ENCODE measurements at regions not wholly inside any gene's neighbourhood (a gene's known extent, or its start where the extent isn't known, plus 50 kb on each side); places are given as distances from the start of the nearest gene placed in this dataset.
"Not testable (repeated sequence)": the region's sequence is repeated elsewhere in the genome, so short reads cannot be mapped to it uniquely, and the experiment has no call there.

DNA sequence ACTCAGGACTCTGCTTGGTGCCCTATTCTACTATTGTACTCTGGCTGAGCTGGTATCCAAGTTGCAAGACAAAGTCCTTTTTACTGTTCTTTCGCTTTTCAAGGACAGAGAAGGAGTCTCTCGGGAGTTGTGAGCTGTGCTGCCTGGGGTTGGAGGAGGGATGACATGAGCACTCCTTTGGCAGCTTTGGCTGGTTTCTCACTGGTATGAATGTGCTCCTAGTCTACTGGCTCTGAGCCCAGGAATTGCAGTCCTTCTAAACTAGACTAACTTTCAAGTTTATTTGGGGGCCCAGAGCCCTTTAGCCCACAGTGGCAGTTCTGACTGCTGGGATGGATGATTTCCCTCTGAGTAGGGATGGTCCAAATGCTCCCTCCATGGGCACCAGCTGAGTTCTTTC is 997.1 kb downstream of the RAB28 start:
- Histone ChIP-seq H3K4me1 (ENCODE audit: control insufficient read depth in 2 of 2, insufficient read depth in 2 of 2, low read length in 2 of 2) (no peaks in the 10 kb centered on the region), H3K36me3 (ENCODE audit: control insufficient read depth in 2 of 2, insufficient read depth in 2 of 2, low read length in 1 of 2) (no peaks in the 10 kb centered on the region), H3K4me3 (ENCODE audit: low read length in 2 of 2) (no peak overlapping the region), H3K9me3 (ENCODE audit: control insufficient read depth in 2 of 2, insufficient read depth in 1 of 2, low read length in 1 of 2) (no peaks in the 10 kb centered on the region), H3K27me3 (ENCODE audit: control insufficient read depth in 2 of 2, insufficient read depth in 1 of 2, low read length in 1 of 2) (no peaks in the 10 kb centered on the region), H3K27ac (ENCODE audit: low read depth in 1 of 2, low read length in 1 of 2) (no peak overlapping the region)
- no peak for DNase-seq (ENCODE audit: low read depth in 6 of 9, low spot score in 9 of 9)
- WGBS, result 97% methylated on average over 2 of the region's 2 CpGs

DNA sequence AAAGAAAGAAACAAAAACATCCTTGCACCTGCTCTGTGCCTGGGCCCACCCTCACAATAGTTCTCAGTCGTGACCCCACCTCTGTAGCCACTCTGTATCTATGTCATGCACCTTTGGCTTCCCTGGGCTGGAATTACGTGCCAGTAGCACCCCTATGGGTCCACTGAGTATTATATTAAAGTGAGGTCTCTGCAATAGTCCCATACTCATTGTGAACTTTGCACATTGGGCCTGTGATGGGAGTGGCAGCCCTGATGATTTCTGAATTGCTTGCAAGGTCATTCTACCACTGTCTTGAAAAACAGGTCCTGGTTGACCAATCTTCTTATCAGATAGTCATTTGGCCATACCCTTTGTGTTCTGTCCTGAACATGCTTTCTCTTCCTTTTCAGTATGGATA is 1012.1 kb downstream of the RAB28 start:
- Histone ChIP-seq H3K4me1 (ENCODE audit: control insufficient read depth in 2 of 2, insufficient read depth in 2 of 2, low read length in 2 of 2) (no peaks in the 10 kb centered on the region), H3K27me3 (ENCODE audit: control insufficient read depth in 2 of 2, insufficient read depth in 1 of 2, low read length in 1 of 2) (no peaks in the 10 kb centered on the region), H3K9me3 (ENCODE audit: control insufficient read depth in 2 of 2, insufficient read depth in 1 of 2, low read length in 1 of 2) (peaks cover 0 to 4% of the 10 kb centered on the region in 2 donors), H3K4me3 (ENCODE audit: low read length in 2 of 2) (no peak overlapping the region), H3K36me3 (ENCODE audit: control insufficient read depth in 2 of 2, insufficient read depth in 2 of 2, low read length in 1 of 2) (no peaks in the 10 kb centered on the region), H3K27ac (ENCODE audit: low read depth in 1 of 2, low read length in 1 of 2) (no peak overlapping the region)
- no peak for DNase-seq (ENCODE audit: low read depth in 6 of 9, low spot score in 9 of 9)
- 74% methylated on average over 2 of the region's 2 CpGs for WGBS

DNA sequence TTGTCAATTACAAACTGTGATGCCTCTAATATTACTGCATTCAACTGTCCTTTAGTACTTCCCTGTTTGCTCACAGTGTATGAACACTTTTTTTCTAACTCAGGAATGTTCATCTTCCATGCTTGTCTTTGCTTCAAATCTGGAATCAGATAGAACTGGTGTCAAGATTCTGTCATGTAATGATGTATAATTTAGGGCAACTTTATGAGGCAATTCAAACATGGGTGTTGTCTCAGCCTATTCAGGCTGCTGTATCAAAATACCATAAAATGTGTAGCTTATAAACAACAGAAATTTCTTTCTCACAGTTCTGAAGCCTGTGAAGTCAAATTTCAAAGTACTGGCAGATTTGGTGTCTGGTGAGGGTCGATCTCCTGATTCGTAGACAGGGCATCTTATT is 1012.9 kb downstream of the RAB28 start:
- no peak for DNase-seq (ENCODE audit: low read depth in 6 of 9, low spot score in 9 of 9)
- no peaks in the 10 kb centered on the region for H3K27me3 ChIP-seq (ENCODE audit: control insufficient read depth in 2 of 2, insufficient read depth in 1 of 2, low read length in 1 of 2)
- no peaks in the 10 kb centered on the region for H3K36me3 ChIP-seq (ENCODE audit: control insufficient read depth in 2 of 2, insufficient read depth in 2 of 2, low read length in 1 of 2)
- H3K4me3 ChIP-seq (ENCODE audit: low read length in 2 of 2), result no peak overlapping the region
- H3K27ac ChIP-seq (ENCODE audit: low read depth in 1 of 2, low read length in 1 of 2), result no peak overlapping the region
- no peaks in the 10 kb centered on the region for H3K4me1 ChIP-seq (ENCODE audit: control insufficient read depth in 2 of 2, insufficient read depth in 2 of 2, low read length in 2 of 2)
- H3K9me3 ChIP-seq (ENCODE audit: control insufficient read depth in 2 of 2, insufficient read depth in 1 of 2, low read length in 1 of 2), result no peaks in the 10 kb centered on the region
- 94% methylated on average over 2 of the region's 2 CpGs for WGBS

- not testable (repeated sequence) for H3K27ac ChIP-seq (ENCODE audit: low read depth in 1 of 2, low read length in 1 of 2); H3K27me3 ChIP-seq (ENCODE audit: control insufficient read depth in 2 of 2, insufficient read depth in 1 of 2, low read length in 1 of 2); DNase-seq (ENCODE audit: low read depth in 6 of 9, low spot score in 9 of 9); H3K36me3 ChIP-seq (ENCODE audit: control insufficient read depth in 2 of 2, insufficient read depth in 2 of 2, low read length in 1 of 2); H3K4me1 ChIP-seq (ENCODE audit: control insufficient read depth in 2 of 2, insufficient read depth in 2 of 2, low read length in 2 of 2); H3K4me3 ChIP-seq (ENCODE audit: low read length in 2 of 2)
- peaks cover 0 to 12% of the 10 kb centered on the region in 2 donors for H3K9me3 ChIP-seq (ENCODE audit: control insufficient read depth in 2 of 2, insufficient read depth in 1 of 2, low read length in 1 of 2)
- WGBS, result 91% methylated on average over 3 of the region's 5 CpGs
These were observed 1022.6 kb downstream of the RAB28 start for GRCh38 chr4:12461576-12461975.

DNA sequence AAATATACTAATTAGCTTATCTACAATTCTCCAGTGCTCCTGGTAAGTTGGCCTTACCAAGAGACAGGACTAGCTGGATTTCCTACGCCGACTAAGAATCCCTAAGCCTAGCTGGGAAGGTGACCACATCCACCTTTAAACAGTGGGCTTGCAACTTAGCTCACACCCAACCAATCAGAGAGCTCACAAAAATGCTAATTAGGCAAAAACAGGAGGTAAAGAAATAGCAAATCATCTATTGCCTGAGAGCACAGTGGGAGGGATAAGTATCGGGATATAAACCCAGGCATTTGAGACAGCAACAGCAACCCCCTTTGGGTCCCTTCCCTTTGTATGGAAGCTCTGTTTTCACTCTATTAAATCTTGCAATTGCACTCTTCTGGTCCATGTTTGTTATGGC is 1025.0 kb downstream of the RAB28 start:
- no peaks in the 10 kb centered on the region for H3K27me3 ChIP-seq (ENCODE audit: control insufficient read depth in 2 of 2, insufficient read depth in 1 of 2, low read length in 1 of 2)
- no peak overlapping the region for H3K27ac ChIP-seq (ENCODE audit: low read depth in 1 of 2, low read length in 1 of 2)
- WGBS, result 98% methylated on average over 3 of the region's 3 CpGs
- no peaks in the 10 kb centered on the region for H3K4me1 ChIP-seq (ENCODE audit: control insufficient read depth in 2 of 2, insufficient read depth in 2 of 2, low read length in 2 of 2)
- H3K36me3 ChIP-seq (ENCODE audit: control insufficient read depth in 2 of 2, insufficient read depth in 2 of 2, low read length in 1 of 2), result no peaks in the 10 kb centered on the region
- no peak for DNase-seq (ENCODE audit: low read depth in 6 of 9, low spot score in 9 of 9)
- no peak overlapping the region for H3K4me3 ChIP-seq (ENCODE audit: low read length in 2 of 2)
- H3K9me3 ChIP-seq (ENCODE audit: control insufficient read depth in 2 of 2, insufficient read depth in 1 of 2, low read length in 1 of 2), result peaks cover 0 to 12% of the 10 kb centered on the region in 2 donors

DNA sequence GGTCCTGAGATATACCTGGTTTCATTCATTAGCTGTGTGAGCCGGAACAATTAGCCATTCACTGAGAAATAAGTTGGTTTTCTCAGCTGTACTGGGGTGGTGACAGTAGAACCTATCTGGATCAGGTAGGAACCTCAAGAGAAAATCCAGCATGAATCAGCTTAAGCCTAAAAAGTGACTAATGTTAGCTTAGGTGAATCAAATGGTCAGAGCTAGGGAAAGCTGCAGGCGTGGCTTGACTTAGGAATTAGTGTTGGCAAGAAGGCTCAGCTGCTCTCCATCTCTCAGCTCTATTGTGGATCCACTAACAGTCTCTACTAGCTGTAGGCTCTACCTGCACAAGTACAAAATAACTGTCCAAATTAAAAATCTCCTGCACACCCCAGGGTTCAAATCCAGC is 1025.5 kb downstream of the RAB28 start:
- H3K27ac ChIP-seq (ENCODE audit: low read depth in 1 of 2, low read length in 1 of 2), result no peak overlapping the region
- no peak overlapping the region for H3K4me3 ChIP-seq (ENCODE audit: low read length in 2 of 2)
- H3K27me3 ChIP-seq (ENCODE audit: control insufficient read depth in 2 of 2, insufficient read depth in 1 of 2, low read length in 1 of 2), result no peaks in the 10 kb centered on the region
- no peaks in the 10 kb centered on the region for H3K36me3 ChIP-seq (ENCODE audit: control insufficient read depth in 2 of 2, insufficient read depth in 2 of 2, low read length in 1 of 2)
- no peak for DNase-seq (ENCODE audit: low read depth in 6 of 9, low spot score in 9 of 9)
- WGBS, result 92% methylated on average over 2 of the region's 2 CpGs
- H3K9me3 ChIP-seq (ENCODE audit: control insufficient read depth in 2 of 2, insufficient read depth in 1 of 2, low read length in 1 of 2), result peaks cover 0 to 12% of the 10 kb centered on the region in 2 donors
- H3K4me1 ChIP-seq (ENCODE audit: control insufficient read depth in 2 of 2, insufficient read depth in 2 of 2, low read length in 2 of 2), result no peaks in the 10 kb centered on the region

DNA sequence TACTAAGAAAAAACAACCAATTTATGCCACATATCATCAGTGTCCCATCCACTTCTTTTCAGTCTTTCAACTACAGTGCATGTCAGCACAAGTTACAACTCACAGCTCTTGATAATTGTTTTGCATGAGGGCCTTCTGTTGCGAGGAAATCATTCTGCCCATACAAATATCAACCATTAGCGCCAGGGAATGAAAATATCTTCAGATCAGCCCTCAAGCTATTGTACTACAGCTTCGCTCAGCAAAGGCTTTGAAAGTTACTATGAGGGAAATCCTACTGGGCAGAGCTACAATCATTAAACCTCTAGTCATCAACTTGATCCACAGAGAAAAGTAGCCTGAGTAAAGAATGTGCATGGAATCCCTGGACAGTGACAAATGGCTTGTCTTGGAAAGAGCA is 1023.6 kb upstream of the HS3ST1 start:
- no peaks in the 10 kb centered on the region for H3K36me3 ChIP-seq (ENCODE audit: control insufficient read depth in 2 of 2, insufficient read depth in 2 of 2, low read length in 1 of 2)
- no peak overlapping the region for H3K27ac ChIP-seq (ENCODE audit: low read depth in 1 of 2, low read length in 1 of 2)
- no peak for DNase-seq (ENCODE audit: low read depth in 6 of 9, low spot score in 9 of 9)
- 90% methylated on average over 3 of the region's 3 CpGs for WGBS
- no peaks in the 10 kb centered on the region for H3K4me1 ChIP-seq (ENCODE audit: control insufficient read depth in 2 of 2, insufficient read depth in 2 of 2, low read length in 2 of 2)
- peaks cover 0 to 3% of the 10 kb centered on the region in 2 donors for H3K9me3 ChIP-seq (ENCODE audit: control insufficient read depth in 2 of 2, insufficient read depth in 1 of 2, low read length in 1 of 2)
- no peaks in the 10 kb centered on the region for H3K27me3 ChIP-seq (ENCODE audit: control insufficient read depth in 2 of 2, insufficient read depth in 1 of 2, low read length in 1 of 2)
- H3K4me3 ChIP-seq (ENCODE audit: low read length in 2 of 2), result no peak overlapping the region

- no peak for DNase-seq (ENCODE audit: low read depth in 6 of 9, low spot score in 9 of 9)
- no peak overlapping the region for H3K27ac ChIP-seq (ENCODE audit: low read depth in 1 of 2, low read length in 1 of 2)
- peaks cover 0 to 3% of the 10 kb centered on the region in 2 donors for H3K9me3 ChIP-seq (ENCODE audit: control insufficient read depth in 2 of 2, insufficient read depth in 1 of 2, low read length in 1 of 2)
- no peaks in the 10 kb centered on the region for H3K36me3 ChIP-seq (ENCODE audit: control insufficient read depth in 2 of 2, insufficient read depth in 2 of 2, low read length in 1 of 2)
- no peak overlapping the region for H3K4me3 ChIP-seq (ENCODE audit: low read length in 2 of 2)
- whole genome bisulfite sequencing, result 93% methylated on average over 3 of the region's 3 CpGs
- no peaks in the 10 kb centered on the region for H3K4me1 ChIP-seq (ENCODE audit: control insufficient read depth in 2 of 2, insufficient read depth in 2 of 2, low read length in 2 of 2)
- H3K27me3 ChIP-seq (ENCODE audit: control insufficient read depth in 2 of 2, insufficient read depth in 1 of 2, low read length in 1 of 2), result no peaks in the 10 kb centered on the region
These were observed 1018.8 kb upstream of the HS3ST1 start for GRCh38 chr4:12447451-12447850.

DNA sequence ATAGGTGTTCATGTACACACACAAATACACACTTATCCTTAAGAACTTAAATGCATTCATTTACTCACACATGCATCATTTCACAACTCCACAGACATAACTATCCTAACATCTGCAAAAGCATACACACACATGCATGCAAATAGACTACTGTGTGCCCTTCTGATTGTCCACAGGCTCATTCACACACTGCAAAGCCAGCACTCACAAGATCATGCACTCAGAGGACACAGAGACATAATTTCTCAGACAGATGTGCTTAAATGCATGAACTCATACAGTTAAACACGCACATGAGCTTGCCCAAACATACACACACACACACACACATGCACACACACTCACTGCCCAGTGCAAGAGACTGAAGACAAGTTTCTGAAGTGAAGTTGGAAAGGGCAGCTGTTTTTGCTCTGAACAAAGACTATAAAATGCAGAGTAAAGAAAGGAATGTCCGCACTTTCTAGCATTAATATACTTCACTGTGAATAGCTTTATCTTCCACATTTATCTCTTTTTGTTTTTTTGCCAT is 1018.0 kb upstream of the HS3ST1 start:
- Histone ChIP-seq H3K4me1 (ENCODE audit: control insufficient read depth in 2 of 2, insufficient read depth in 2 of 2, low read length in 2 of 2) (no peaks in the 10 kb centered on the region), H3K36me3 (ENCODE audit: control insufficient read depth in 2 of 2, insufficient read depth in 2 of 2, low read length in 1 of 2) (no peaks in the 10 kb centered on the region), H3K27ac (ENCODE audit: low read depth in 1 of 2, low read length in 1 of 2) (no peak overlapping the region), H3K9me3 (ENCODE audit: control insufficient read depth in 2 of 2, insufficient read depth in 1 of 2, low read length in 1 of 2) (peaks cover 0 to 3% of the 10 kb centered on the region in 2 donors), H3K4me3 (ENCODE audit: low read length in 2 of 2) (no peak overlapping the region), H3K27me3 (ENCODE audit: control insufficient read depth in 2 of 2, insufficient read depth in 1 of 2, low read length in 1 of 2) (no peaks in the 10 kb centered on the region)
- 86% methylated on average over 2 of the region's 2 CpGs for WGBS
- DNase-seq (ENCODE audit: low read depth in 6 of 9, low spot score in 9 of 9), result no peak

DNA sequence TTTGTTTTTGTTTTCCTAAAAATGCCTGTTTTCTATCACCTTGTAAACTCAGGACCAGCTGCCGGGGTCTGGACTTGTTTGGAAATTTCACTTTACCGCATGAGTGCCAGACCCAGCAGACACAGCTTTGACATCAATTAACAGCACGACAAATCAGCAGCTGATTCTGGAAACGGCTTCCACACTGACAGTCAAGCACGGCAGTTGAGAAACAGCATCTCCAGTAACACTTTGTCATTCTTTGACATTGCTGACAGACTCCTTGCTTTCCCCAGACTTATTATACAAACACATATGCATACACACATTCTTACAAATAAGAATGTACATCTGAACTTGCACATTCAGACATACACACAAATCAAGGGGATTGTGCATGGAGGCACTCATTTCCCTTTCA is 1017.6 kb upstream of the HS3ST1 start:
- 71% methylated on average over 5 of the region's 5 CpGs for WGBS
- H3K36me3 ChIP-seq (ENCODE audit: control insufficient read depth in 2 of 2, insufficient read depth in 2 of 2, low read length in 1 of 2), result no peaks in the 10 kb centered on the region

More for the DNA sequence above, 1017.6 kb upstream of the HS3ST1 start:
- Histone ChIP-seq H3K4me1 (ENCODE audit: control insufficient read depth in 2 of 2, insufficient read depth in 2 of 2, low read length in 2 of 2) (no peaks in the 10 kb centered on the region), H3K9me3 (ENCODE audit: control insufficient read depth in 2 of 2, insufficient read depth in 1 of 2, low read length in 1 of 2) (peaks cover 0 to 3% of the 10 kb centered on the region in 2 donors), H3K27me3 (ENCODE audit: control insufficient read depth in 2 of 2, insufficient read depth in 1 of 2, low read length in 1 of 2) (no peaks in the 10 kb centered on the region), H3K27ac (ENCODE audit: low read depth in 1 of 2, low read length in 1 of 2) (no peak overlapping the region), H3K4me3 (ENCODE audit: low read length in 2 of 2) (no peak overlapping the region)
- DNase-seq (ENCODE audit: low read depth in 6 of 9, low spot score in 9 of 9), result no peak
